ENCODE measurements at regions not wholly inside any gene's neighbourhood (a gene's known extent, or its start where the extent isn't known, plus 50 kb on each side); places are given as distances from the start of the nearest gene placed in this dataset.

- no peaks in the 10 kb centered on the region for H3K9me3 ChIP-seq (ENCODE audit: low read length)
- no peak overlapping the region for H3K27ac ChIP-seq (ENCODE audit: low read length)
- H3F3A ChIP-seq (ENCODE audit: insufficient read depth, low read length, poor library complexity, severe bottlenecking): no peaks in the 10 kb centered on the region
- no peaks in the 10 kb centered on the region for H3K79me2 ChIP-seq (replicated peaks; ENCODE audit: insufficient read depth, low read length)
- H3K4me2 ChIP-seq (ENCODE audit: low read length): no peak overlapping the region
- no peaks in the 10 kb centered on the region for H3K36me3 ChIP-seq (ENCODE audit: insufficient read depth, low read length)
- TF ChIP-seq MXI1 (conservative IDR thresholded peaks at IDR 0.05; ENCODE audit: poor library complexity, severe bottlenecking): no peak
- TF ChIP-seq SMC3 (conservative IDR thresholded peaks at IDR 0.05; ENCODE audit: poor library complexity): no peak
- TF ChIP-seq REST (IDR thresholded peaks at IDR 0.05; ENCODE audit: borderline replicate concordance): no peak
- TF ChIP-seq RAD21 (conservative IDR thresholded peaks at IDR 0.05): no peak
- TF ChIP-seq POLR2AphosphoS5 (IDR thresholded peaks at IDR 0.05): no peak
- no peak for TF ChIP-seq TAF1 (IDR thresholded peaks at IDR 0.05; ENCODE audit: low read depth)
- no peak for TF ChIP-seq EP300 (conservative IDR thresholded peaks at IDR 0.05; ENCODE audit: poor library complexity, severe bottlenecking)
- no peak for TF ChIP-seq EZH2 (IDR thresholded peaks at IDR 0.05; ENCODE audit: borderline replicate concordance, insufficient read depth, low read length, poor library complexity, severe bottlenecking)
- H3K4me3 ChIP-seq (ENCODE audit: low read length): no peak overlapping the region
- H3K27me3 ChIP-seq (ENCODE audit: insufficient read depth, low read depth, low read length): no peaks in the 10 kb centered on the region
- H3K9me2 ChIP-seq (ENCODE audit: insufficient read depth, low read length): no peaks in the 10 kb centered on the region
- no peak overlapping the region for H3K9ac ChIP-seq (ENCODE audit: low read length)
- no peaks in the 10 kb centered on the region for H4K20me1 ChIP-seq (ENCODE audit: insufficient read depth)
- H2AFZ ChIP-seq (ENCODE audit: low read depth, low read length): no peak overlapping the region
These were observed 277.7 kb upstream of the PCSK5 start for GRCh38 chr9:75612754-75613153.

GRCh38 chr9:75615284-75615683 lies 275.2 kb upstream of the PCSK5 start:
- no peak overlapping the region for H3K27ac ChIP-seq (ENCODE audit: low read length)
- no peaks in the 10 kb centered on the region for H3K27me3 ChIP-seq (ENCODE audit: insufficient read depth, low read depth, low read length)
- H3K9ac ChIP-seq (ENCODE audit: low read length): no peak overlapping the region
- H2AFZ ChIP-seq (ENCODE audit: low read depth, low read length): no peak overlapping the region
- H3K79me2 ChIP-seq (replicated peaks; ENCODE audit: insufficient read depth, low read length): no peaks in the 10 kb centered on the region
- H3K9me2 ChIP-seq (ENCODE audit: insufficient read depth, low read length): no peaks in the 10 kb centered on the region
- H3K36me3 ChIP-seq (ENCODE audit: insufficient read depth, low read length): no peaks in the 10 kb centered on the region
- H4K20me1 ChIP-seq (ENCODE audit: insufficient read depth): no peaks in the 10 kb centered on the region
- no peak overlapping the region for H3K4me2 ChIP-seq (ENCODE audit: low read length)
- H3K9me3 ChIP-seq (ENCODE audit: low read length): no peaks in the 10 kb centered on the region
- H3F3A ChIP-seq (ENCODE audit: insufficient read depth, low read length, poor library complexity, severe bottlenecking): no peaks in the 10 kb centered on the region
- TF ChIP-seq POLR2AphosphoS5 (IDR thresholded peaks at IDR 0.05) (no peak), TAF1 (IDR thresholded peaks at IDR 0.05; ENCODE audit: low read depth) (no peak), EZH2 (IDR thresholded peaks at IDR 0.05; ENCODE audit: borderline replicate concordance, insufficient read depth, low read length, poor library complexity, severe bottlenecking) (no peak), REST (IDR thresholded peaks at IDR 0.05; ENCODE audit: borderline replicate concordance) (no peak), RAD21 (conservative IDR thresholded peaks at IDR 0.05) (no peak), EP300 (conservative IDR thresholded peaks at IDR 0.05; ENCODE audit: poor library complexity, severe bottlenecking) (no peak), MXI1 (conservative IDR thresholded peaks at IDR 0.05; ENCODE audit: poor library complexity, severe bottlenecking) (no peak), SMC3 (conservative IDR thresholded peaks at IDR 0.05; ENCODE audit: poor library complexity) (no peak)
- no peak overlapping the region for H3K4me3 ChIP-seq (ENCODE audit: low read length)
